Upper lobe of right lung (tissue), 1 donor: ENCODE measurements at regions not wholly inside any gene's neighbourhood (a gene's known extent, or its start where the extent isn't known, plus 50 kb on each side); places are given as distances from the start of the nearest gene placed in this dataset.
"Not testable (repeated sequence)": the region's sequence is repeated elsewhere in the genome, so short reads cannot be mapped to it uniquely, and the experiment has no call there.

Source experiments
- ATAC-seq: fragments of 200-7000 bp; cut with Tn5 transposase; one replicate; pipeline ENCODE4 v1.9.1; 2020; ENCODE audit warnings: mild to moderate bottlenecking, moderate library complexity
- DNase-seq: peaks from one replicate; pipeline ENCODE4 v3.0.0-alpha.2; 2020
- H3K27ac ChIP-seq: fragments of 200-600 bp; one replicate; pipeline ENCODE4 v1.8.0; 2022
- H3K27me3 ChIP-seq: fragments of 200-600 bp; one replicate; pipeline ENCODE4 v1.8.0; 2022; ENCODE audit warnings: mild to moderate bottlenecking
- H3K36me3 ChIP-seq: fragments of 200-600 bp; one replicate; pipeline ENCODE4 v1.8.0; 2022
- H3K4me1 ChIP-seq: fragments of 200-600 bp; one replicate; pipeline ENCODE4 v1.8.0; 2022
- H3K4me3 ChIP-seq: fragments of 200-600 bp; one replicate; pipeline ENCODE4 v1.8.0; 2022; ENCODE audit warnings: mild to moderate bottlenecking
- H3K9me3 ChIP-seq: fragments of 200-600 bp; one replicate; pipeline ENCODE4 v1.8.0; 2022
- CTCF ChIP-seq: fragments of 200-600 bp; IDR thresholded peaks from one replicate; pipeline ENCODE4 v1.8.0; 2022; ENCODE audit warnings: antibody characterized with exemption
- intact Hi-C: fragments of 100-400 bp; cut with DNase I; formaldehyde crosslinking; loops from one replicate; pipeline ENCODE4 v1.11.0; 2022
- donor health status: DM: no; HTN: yes; CAD: no; lungs with severe emphysema.

GRCh38 chr2:35163948-35164347, 1191.6 kb upstream of the CRIM1 start:
- H3K4me3 ChIP-seq, result no peak overlapping the region
- H3K27me3 ChIP-seq, result no peaks in the 10 kb centered on the region
- no peak for TF ChIP-seq CTCF
- H3K36me3 ChIP-seq, result no peaks in the 10 kb centered on the region
- ATAC-seq (no peak), DNase-seq (no peak)
- H3K27ac ChIP-seq, result no peak overlapping the region
- intact Hi-C loops, result no loop called here
- H3K4me1 ChIP-seq, result no peaks in the 10 kb centered on the region
- H3K9me3 ChIP-seq, result no peaks in the 10 kb centered on the region

- Histone ChIP-seq H3K4me3 (no peak overlapping the region), H3K36me3 (no peaks in the 10 kb centered on the region), H3K4me1 (no peaks in the 10 kb centered on the region), H3K27me3 (no peaks in the 10 kb centered on the region), H3K9me3 (no peaks in the 10 kb centered on the region), H3K27ac (no peak overlapping the region)
- DNase-seq, result no peak
- ATAC-seq, result no peak
- TF ChIP-seq CTCF, result no peak
- intact Hi-C loops, result no loop called here
Measured at GRCh38 chr2:35160871-35161270, 1194.7 kb upstream of the CRIM1 start.

- no peak overlapping the region for H3K27ac ChIP-seq
- intact Hi-C loops, result no loop called here
- H3K27me3 ChIP-seq, result no peaks in the 10 kb centered on the region
- H3K4me1 ChIP-seq, result no peaks in the 10 kb centered on the region
- DNase-seq (no peak), ATAC-seq (no peak)
- no peak overlapping the region for H3K4me3 ChIP-seq
- H3K36me3 ChIP-seq, result no peaks in the 10 kb centered on the region
- TF ChIP-seq CTCF, result no peak
- H3K9me3 ChIP-seq, result no peaks in the 10 kb centered on the region
Measured at GRCh38 chr2:35125871-35126270, 1229.7 kb upstream of the CRIM1 start.

- Histone ChIP-seq H3K4me3 (no peak overlapping the region), H3K27ac (no peak overlapping the region), H3K9me3 (no peaks in the 10 kb centered on the region), H3K27me3 (no peaks in the 10 kb centered on the region), H3K4me1 (no peaks in the 10 kb centered on the region), H3K36me3 (no peaks in the 10 kb centered on the region)
- DNase-seq, result no peak
- intact Hi-C loops, result no loop called here
- TF ChIP-seq CTCF, result no peak
- no peak for ATAC-seq
Measured at GRCh38 chr2:35125278-35125677, 1230.3 kb upstream of the CRIM1 start.

- DNase-seq, result no peak
- no peak overlapping the region for H3K4me3 ChIP-seq
- H3K9me3 ChIP-seq, result no peaks in the 10 kb centered on the region
- no peak overlapping the region for H3K27ac ChIP-seq
- intact Hi-C loops, result no loop called here
- no peaks in the 10 kb centered on the region for H3K4me1 ChIP-seq
- TF ChIP-seq CTCF, result no peak
- ATAC-seq, result no peak
- H3K36me3 ChIP-seq, result no peaks in the 10 kb centered on the region
- no peaks in the 10 kb centered on the region for H3K27me3 ChIP-seq
Measured at GRCh38 chr2:35116151-35116550, 1239.4 kb upstream of the CRIM1 start.

GRCh38 chr2:35114765-35115164, 1240.8 kb upstream of the CRIM1 start:
- intact Hi-C loops, result no loop called here
- Histone ChIP-seq H3K36me3 (no peaks in the 10 kb centered on the region), H3K4me3 (no peak overlapping the region), H3K4me1 (no peaks in the 10 kb centered on the region), H3K9me3 (no peaks in the 10 kb centered on the region), H3K27ac (no peak overlapping the region), H3K27me3 (no peaks in the 10 kb centered on the region)
- no peak for DNase-seq
- no peak for TF ChIP-seq CTCF
- ATAC-seq, result no peak

GRCh38 chr2:35112367-35112766, 1243.2 kb upstream of the CRIM1 start:
- H3K27me3 ChIP-seq, result not testable (repeated sequence)

More at GRCh38 chr2:35112367-35112766, 1243.2 kb upstream of the CRIM1 start:
- H3K27ac ChIP-seq, H3K9me3 ChIP-seq, ATAC-seq, H3K36me3 ChIP-seq, DNase-seq, H3K4me3 ChIP-seq, intact Hi-C loops, H3K4me1 ChIP-seq: not testable (repeated sequence)
